GM21526 (cell line): ENCODE measurements at regions not wholly inside any gene's neighbourhood (a gene's known extent, or its start where the extent isn't known, plus 50 kb on each side); places are given as distances from the start of the nearest gene placed in this dataset.
"Not testable (repeated sequence)": the region's sequence is repeated elsewhere in the genome, so short reads cannot be mapped to it uniquely, and the experiment has no call there.

Source experiments
- ATAC-seq: cut with Tn5 transposase; IDR thresholded peaks from one replicate; pipeline ENCODE4 v1.9.1; 2021; ENCODE audit warnings: moderate library complexity; ENCODE audit not compliant: unreplicated experiment, low FRiP score

GRCh38 chr21:6553505-6554376 is 3967.6 kb upstream of the TPTE start:
- ATAC-seq: peak; percentile 38

GRCh38 chr21:6554377-6554864 is 3967.0 kb upstream of the TPTE start:
- ATAC-seq: not testable (repeated sequence)

GRCh38 chr21:6556516-6556915 is 3964.9 kb upstream of the TPTE start:
- ATAC-seq: not testable (repeated sequence)

GRCh38 chr21:6557415-6557814 is 3964.0 kb upstream of the TPTE start:
- not testable (repeated sequence) for ATAC-seq

GRCh38 chr21:6561168-6561567 is 3960.2 kb upstream of the TPTE start:
- ATAC-seq: not testable (repeated sequence)

GRCh38 chr21:6561578-6561977 is 3959.8 kb upstream of the TPTE start:
- not testable (repeated sequence) for ATAC-seq

- ATAC-seq: not testable (repeated sequence)
Observed at GRCh38 chr21:6564543-6565166, 3956.7 kb upstream of the TPTE start.

- ATAC-seq: not testable (repeated sequence)
Observed at GRCh38 chr21:6565190-6566094, 3955.9 kb upstream of the TPTE start.

GRCh38 chr21:6567542-6567941 is 3953.8 kb upstream of the TPTE start:
- ATAC-seq: not testable (repeated sequence)

- ATAC-seq: not testable (repeated sequence)
Observed at GRCh38 chr21:6569152-6569551, 3952.2 kb upstream of the TPTE start.

- not testable (repeated sequence) for ATAC-seq
Observed at GRCh38 chr21:6569587-6570392, 3951.6 kb upstream of the TPTE start.

- ATAC-seq: not testable (repeated sequence)
Observed at GRCh38 chr21:6570700-6571368, 3950.5 kb upstream of the TPTE start.

GRCh38 chr21:6573576-6573975 is 3947.8 kb upstream of the TPTE start:
- ATAC-seq: not testable (repeated sequence)

- ATAC-seq: not testable (repeated sequence)
Observed at GRCh38 chr21:6579801-6580200, 3941.6 kb upstream of the TPTE start.
